Ovary (tissue), 7 donors: ENCODE measurements at regions not wholly inside any gene's neighbourhood (a gene's known extent, or its start where the extent isn't known, plus 50 kb on each side); places are given as distances from the start of the nearest gene placed in this dataset.

Experiments
- DNase-seq, 5 donors: peaks; one replicate each; pipeline ENCODE4 v3.0.0-alpha.2; 2019 to 2020
- H3K27ac ChIP-seq, 2 donors: fragments of 200-600 bp; one replicate each; pipeline versions ENCODE4 v1.5.1 to v1.8.0; 2019 to 2022
- H3K27me3 ChIP-seq: fragments of 200-600 bp; one replicate; pipeline ENCODE4 v1.8.0; 2022
- H3K36me3 ChIP-seq: fragments of 200-600 bp; sonication (generic); one replicate; pipeline ENCODE4 v1.5.1; 2019
- H3K4me1 ChIP-seq: one replicate; pipeline ENCODE4 v1.8.1; 2013; ENCODE audit warnings: mild to moderate bottlenecking, moderate library complexity; ENCODE audit not compliant: insufficient read depth
- H3K4me3 ChIP-seq: fragments of 200-600 bp; sonication (generic); one replicate; pipeline ENCODE4 v1.5.1; 2017
- H3K9me3 ChIP-seq, 2 donors: fragments of 200-600 bp in 1 of 2; sonication (generic) in 1 of 2; one replicate each; pipeline versions ENCODE4 v1.5.1 to v1.8.1; 2013 to 2019; ENCODE audit warnings: mild to moderate bottlenecking in 1 of 2, moderate library complexity in 1 of 2
- CTCF ChIP-seq, 3 donors: fragments of 450-650 bp in 2 of 3; fragments of 200-600 bp in 1 of 3; IDR thresholded peaks; one replicate each; pipeline versions ENCODE4 v1.5.1 to v1.8.0; 2016 to 2022; ENCODE audit warnings: antibody characterized with exemption in 3 of 3, mild to moderate bottlenecking in 1 of 3
- EP300 ChIP-seq: sonication (generic); formaldehyde crosslinking; IDR thresholded peaks from one replicate; pipeline ENCODE4 v1.6.1; 2017; ENCODE audit warnings: antibody characterized with exemption
- POLR2A ChIP-seq: fragments of 450-650 bp; IDR thresholded peaks from one replicate; pipeline ENCODE4 v1.6.1; 2017; ENCODE audit warnings: antibody characterized with exemption, mild to moderate bottlenecking, moderate library complexity
- WGBS, 3 donors: extraction: QIAGEN DNeasy Blood & Tissue Kit in 1 of 3; methylation state at CpG; one replicate each; pipeline versions ENCODE4 v1.1.5 to v1.1.7; 2013 to 2017; 5-methylcytosine and 5-hydroxymethylcytosine counted together
- intact Hi-C, 4 donors: fragments of 100-400 bp; cut with DNase I; formaldehyde crosslinking; loops; one replicate each; pipeline versions ENCODE4 v1.11.0 to v1.15.1; 2022 to 2023
- donor health status: DM: no; HTN: no; CAD: no; lungs with moderate emphysema.
- donor health status: DM: no; HTN: no; CAD: no.
- donor health status: Bipolar disorder and iron deficiency.
- donor health status: DM: no; HTN: no; CAD: no.
- donor health status: DM: yes; HTN: yes; CAD: no.

DNA sequence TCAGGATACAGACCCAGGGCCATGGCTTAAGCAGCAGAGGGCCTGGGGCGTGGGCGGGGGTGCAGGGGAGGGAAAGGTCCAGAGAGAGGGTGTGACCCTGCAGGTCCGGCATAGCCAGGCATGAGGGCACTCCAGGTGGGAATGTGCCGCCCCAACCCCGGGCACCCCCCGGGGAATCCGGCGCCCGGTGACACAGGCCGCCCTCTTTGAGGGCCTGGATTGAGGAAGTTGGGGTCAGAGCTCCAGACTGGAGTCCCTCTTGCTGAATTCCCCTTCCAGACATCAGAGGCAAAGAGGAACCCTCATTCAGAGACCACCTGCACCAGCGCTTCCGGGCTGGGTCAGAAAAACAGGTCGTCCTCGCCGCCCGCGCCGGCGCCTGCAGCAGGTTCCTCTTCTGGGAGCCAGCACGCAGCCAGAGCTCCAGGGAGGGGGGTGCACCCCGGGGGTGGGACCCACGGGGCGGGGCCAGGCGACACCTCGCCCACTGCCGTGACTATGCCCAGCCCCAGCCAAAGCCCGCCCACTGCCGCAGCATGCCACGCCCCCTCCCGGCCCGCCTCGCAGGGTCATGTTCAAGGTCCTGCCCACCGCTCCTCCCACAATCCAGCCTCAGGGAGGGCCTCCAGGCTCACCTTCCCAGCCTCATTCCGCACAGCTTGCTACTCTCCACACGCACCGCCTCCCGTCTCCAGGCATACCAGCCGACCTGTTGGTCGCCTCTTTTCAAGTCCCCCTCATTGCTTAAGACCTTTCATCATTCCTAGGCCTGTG lies 98.3 kb upstream of the ID2 start:
- Histone ChIP-seq H3K4me1 (no peaks in the 10 kb centered on the region), H3K9me3 (no peaks in the 10 kb centered on the region), H3K4me3 (peak overlapping the region; percentile 7), H3K36me3 (no peaks in the 10 kb centered on the region), H3K27me3 (no peaks in the 10 kb centered on the region), H3K27ac (peak overlapping the region in 1 of 2 donors; percentile 22)
- 32 to 58% (median 36%) methylated on average over 31 to 39 of the region's 39 CpGs for WGBS, 3 donors
- intact Hi-C loops = no loop called here
- peak; percentile 92 to 97 (median 94) for DNase-seq
- TF ChIP-seq EP300 = no peak
- TF ChIP-seq CTCF (IDR thresholded peaks at IDR 0.05) = no peak
- no peak for TF ChIP-seq POLR2A

GRCh38 chr2:8584174-8585066 lies 97.4 kb upstream of the ID2 start:
- Histone ChIP-seq H3K4me1 (no peaks in the 10 kb centered on the region), H3K9me3 (no peaks in the 10 kb centered on the region), H3K36me3 (no peaks in the 10 kb centered on the region), H3K4me3 (no peak overlapping the region), H3K27ac (no peak overlapping the region), H3K27me3 (no peaks in the 10 kb centered on the region)
- intact Hi-C loops = no loop called here
- 68 to 74% (median 69%) methylated on average over 29 of the region's 29 CpGs for WGBS, 3 donors
- peak in 2 of 5 donors; percentile 20 to 36 for DNase-seq
- TF ChIP-seq EP300 (no peak), POLR2A (no peak)

GRCh38 chr2:8586457-8587051 lies 95.3 kb upstream of the ID2 start:
- TF ChIP-seq POLR2A (no peak), EP300 (no peak), CTCF (IDR thresholded peaks at IDR 0.05) (no peak)
- H3K4me3 ChIP-seq = no peak overlapping the region
- intact Hi-C loops = no loop called here
- no peak overlapping the region for H3K27ac ChIP-seq
- DNase-seq = peak in 1 of 5 donors; percentile 14
- 77 to 96% (median 92%) methylated on average over 15 of the region's 15 CpGs for WGBS, 3 donors
- H3K27me3 ChIP-seq = no peaks in the 10 kb centered on the region
- no peaks in the 10 kb centered on the region for H3K9me3 ChIP-seq
- no peaks in the 10 kb centered on the region for H3K36me3 ChIP-seq
- H3K4me1 ChIP-seq = no peaks in the 10 kb centered on the region

- Histone ChIP-seq H3K4me3 (no peak overlapping the region), H3K36me3 (no peaks in the 10 kb centered on the region), H3K9me3 (no peaks in the 10 kb centered on the region), H3K4me1 (no peaks in the 10 kb centered on the region), H3K27ac (no peak overlapping the region), H3K27me3 (no peaks in the 10 kb centered on the region)
- TF ChIP-seq EP300 (no peak), CTCF (IDR thresholded peaks at IDR 0.05) (no peak), POLR2A (no peak)
- peak in 1 of 5 donors; percentile 16 for DNase-seq
- intact Hi-C loops = no loop called here
- WGBS, 3 donors = 66 to 74% (median 66%) methylated on average over 19 of the region's 19 CpGs
These were observed 94.5 kb upstream of the ID2 start for GRCh38 chr2:8587251-8587791.
